Peyer's patch (tissue), 4 donors: ENCODE measurements at regions not wholly inside any gene's neighbourhood (a gene's known extent, or its start where the extent isn't known, plus 50 kb on each side); places are given as distances from the start of the nearest gene placed in this dataset.

Experiments
- CTCF ChIP-seq, 6 experiments: fragments of 450-650 bp in 4 of 6; fragments of 200-600 bp in 2 of 6; sonication (generic) in 1 of 6; IDR thresholded peaks; one replicate each; pipeline ENCODE4 v1.5.1; 2017 to 2019; ENCODE audit warnings: antibody characterized with exemption in 6 of 6, mild to moderate bottlenecking in 3 of 6, moderate library complexity in 1 of 6
- POLR2A ChIP-seq, 2 donors: fragments of 450-650 bp; IDR thresholded peaks; one replicate each; pipeline ENCODE4 v1.5.1; 2017; ENCODE audit warnings: antibody characterized with exemption in 2 of 2, mild to moderate bottlenecking in 2 of 2, moderate library complexity in 2 of 2

- no peak for TF ChIP-seq CTCF (IDR thresholded peaks at IDR 0.05)
- no peak for TF ChIP-seq POLR2A (IDR thresholded peaks at IDR 0.05)
Observed at GRCh38 chr18:62663731-62664336, 51.5 kb upstream of the PHLPP1 start.
